ENCODE measurements at regions not wholly inside any gene's neighbourhood (a gene's known extent, or its start where the extent isn't known, plus 50 kb on each side); places are given as distances from the start of the nearest gene placed in this dataset.

- H3K36me3 ChIP-seq = no peaks in the 10 kb centered on the region
- H3K9me3 ChIP-seq = no peaks in the 10 kb centered on the region
- no peak for DNase-seq
- H3K4me3 ChIP-seq (ENCODE audit: low read depth, low read length) = no peak overlapping the region
- TF ChIP-seq CTCF (IDR thresholded peaks at IDR 0.05; ENCODE audit: low read depth, low read length) = no peak
- H3K4me1 ChIP-seq = no peaks in the 10 kb centered on the region
- H3K27me3 ChIP-seq = no peaks in the 10 kb centered on the region
Measured at GRCh38 chr2:125264453-125264852, 1239.4 kb downstream of the CNTNAP5 start.

GRCh38 chr2:125267683-125268082, 1242.6 kb downstream of the CNTNAP5 start:
- TF ChIP-seq CTCF (IDR thresholded peaks at IDR 0.05; ENCODE audit: low read depth, low read length) = no peak
- Histone ChIP-seq H3K4me3 (ENCODE audit: low read depth, low read length) (no peak overlapping the region), H3K4me1 (no peaks in the 10 kb centered on the region), H3K27me3 (no peaks in the 10 kb centered on the region), H3K9me3 (no peaks in the 10 kb centered on the region), H3K36me3 (no peaks in the 10 kb centered on the region)
- DNase-seq = no peak

- no peak for TF ChIP-seq CTCF (IDR thresholded peaks at IDR 0.05; ENCODE audit: low read depth, low read length)
- H3K36me3 ChIP-seq = no peaks in the 10 kb centered on the region
- H3K4me1 ChIP-seq = no peaks in the 10 kb centered on the region
- no peaks in the 10 kb centered on the region for H3K27me3 ChIP-seq
- no peaks in the 10 kb centered on the region for H3K9me3 ChIP-seq
- DNase-seq = no peak
- H3K4me3 ChIP-seq (ENCODE audit: low read depth, low read length) = no peak overlapping the region
Measured at GRCh38 chr2:125272651-125273050, 1247.6 kb downstream of the CNTNAP5 start.

GRCh38 chr2:125274718-125275117, 1249.6 kb downstream of the CNTNAP5 start:
- DNase-seq = no peak
- H3K36me3 ChIP-seq = no peaks in the 10 kb centered on the region
- H3K4me3 ChIP-seq (ENCODE audit: low read depth, low read length) = no peak overlapping the region
- no peak for TF ChIP-seq CTCF (IDR thresholded peaks at IDR 0.05; ENCODE audit: low read depth, low read length)
- H3K9me3 ChIP-seq = no peaks in the 10 kb centered on the region
- no peaks in the 10 kb centered on the region for H3K27me3 ChIP-seq
- H3K4me1 ChIP-seq = no peaks in the 10 kb centered on the region

- TF ChIP-seq CTCF (IDR thresholded peaks at IDR 0.05; ENCODE audit: low read depth, low read length) = no peak
- no peaks in the 10 kb centered on the region for H3K36me3 ChIP-seq
- H3K27me3 ChIP-seq = no peaks in the 10 kb centered on the region
- no peak overlapping the region for H3K4me3 ChIP-seq (ENCODE audit: low read depth, low read length)
- H3K9me3 ChIP-seq = no peaks in the 10 kb centered on the region
- DNase-seq = no peak
- H3K4me1 ChIP-seq = no peaks in the 10 kb centered on the region
Measured at GRCh38 chr2:125280265-125280664, 1255.2 kb downstream of the CNTNAP5 start.

GRCh38 chr2:125281242-125281641, 1256.2 kb downstream of the CNTNAP5 start:
- no peak for TF ChIP-seq CTCF (IDR thresholded peaks at IDR 0.05; ENCODE audit: low read depth, low read length)
- H3K36me3 ChIP-seq = no peaks in the 10 kb centered on the region
- H3K9me3 ChIP-seq = no peaks in the 10 kb centered on the region
- H3K27me3 ChIP-seq = no peaks in the 10 kb centered on the region
- no peak for DNase-seq
- no peak overlapping the region for H3K4me3 ChIP-seq (ENCODE audit: low read depth, low read length)
- H3K4me1 ChIP-seq = no peaks in the 10 kb centered on the region
